ENCODE measurements at regions not wholly inside any gene's neighbourhood (a gene's known extent, or its start where the extent isn't known, plus 50 kb on each side); places are given as distances from the start of the nearest gene placed in this dataset.

GRCh38 chr2:42928692-42929545 is 136.5 kb upstream of the HAAO start:
- in situ Hi-C loops (cut with HindIII; ENCODE audit: low sequenced_read_pairs): no loop called here

DNA sequence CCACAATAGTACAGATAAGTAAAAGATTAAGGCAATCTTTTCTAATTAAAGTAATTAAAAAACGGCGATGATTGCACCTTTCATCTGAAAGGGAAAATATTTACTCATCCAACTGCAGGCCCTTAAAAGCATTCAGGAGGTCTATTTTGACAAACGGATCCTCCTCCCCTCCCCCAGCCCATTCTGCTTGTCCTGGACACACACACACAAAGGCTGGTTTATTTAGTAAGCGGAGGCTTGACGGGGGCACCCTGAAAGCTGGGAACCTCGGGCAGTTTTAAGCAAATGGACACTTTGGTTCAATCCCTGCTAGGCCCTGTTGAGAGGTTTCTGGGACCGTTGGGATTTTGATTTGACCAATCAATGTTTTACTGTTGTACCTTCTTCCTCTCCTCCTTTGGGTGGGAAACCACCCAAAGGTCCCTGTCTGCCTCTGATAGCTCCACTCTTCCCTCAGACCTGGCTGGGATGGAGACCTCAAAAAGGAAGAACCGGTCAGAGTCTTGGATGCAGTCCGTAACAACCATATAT is 135.8 kb upstream of the HAAO start:
- in situ Hi-C loops (cut with HindIII; ENCODE audit: low sequenced_read_pairs): no loop called here

DNA sequence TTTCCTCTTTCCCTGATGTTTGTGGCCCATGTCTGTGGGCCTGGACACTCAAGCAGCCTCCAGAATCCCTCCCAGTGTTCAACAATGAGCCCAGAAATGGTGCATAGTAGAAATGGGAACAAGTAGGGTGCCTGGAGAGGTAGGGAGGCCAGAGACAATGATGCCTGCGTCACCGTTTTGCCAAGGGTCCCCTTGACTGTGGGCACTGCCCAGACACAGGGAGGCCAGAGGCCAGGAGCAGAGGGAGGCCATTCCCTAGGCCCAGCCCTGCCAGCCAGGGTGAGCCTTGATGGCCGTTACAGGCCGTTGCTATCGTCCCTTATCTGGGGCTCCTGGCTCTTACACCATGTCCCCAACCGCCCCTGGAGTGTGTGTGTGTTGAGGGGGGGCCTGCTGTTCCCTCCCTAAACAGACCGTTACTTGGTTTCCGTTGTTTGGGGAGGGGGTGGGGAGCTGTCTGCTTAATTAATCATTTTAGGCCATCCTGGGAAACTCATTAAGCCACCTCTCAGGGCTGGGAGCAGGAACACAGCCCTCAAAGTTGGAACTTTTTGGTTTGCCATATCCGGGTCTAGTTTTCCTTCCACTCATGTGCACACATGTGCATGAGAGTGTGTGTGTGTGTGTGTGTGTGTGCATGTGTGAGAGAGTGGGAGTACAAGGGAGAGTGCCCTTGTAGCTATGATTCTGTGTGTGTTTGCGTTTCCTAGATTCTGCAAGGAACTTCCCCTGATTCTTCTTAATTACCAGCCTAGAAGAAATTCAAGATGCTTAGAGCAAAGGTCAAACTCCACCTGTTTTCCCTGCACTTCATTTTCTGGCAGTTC is 135.2 kb upstream of the HAAO start:
- in situ Hi-C loops (cut with HindIII; ENCODE audit: low sequenced_read_pairs): no loop called here

- in situ Hi-C loops (cut with HindIII; ENCODE audit: low sequenced_read_pairs): no loop called here
These were observed 134.3 kb upstream of the HAAO start for GRCh38 chr2:42926434-42927333.

GRCh38 chr2:42925742-42926433 is 133.5 kb upstream of the HAAO start:
- in situ Hi-C loops (cut with HindIII; ENCODE audit: low sequenced_read_pairs): no loop called here

DNA sequence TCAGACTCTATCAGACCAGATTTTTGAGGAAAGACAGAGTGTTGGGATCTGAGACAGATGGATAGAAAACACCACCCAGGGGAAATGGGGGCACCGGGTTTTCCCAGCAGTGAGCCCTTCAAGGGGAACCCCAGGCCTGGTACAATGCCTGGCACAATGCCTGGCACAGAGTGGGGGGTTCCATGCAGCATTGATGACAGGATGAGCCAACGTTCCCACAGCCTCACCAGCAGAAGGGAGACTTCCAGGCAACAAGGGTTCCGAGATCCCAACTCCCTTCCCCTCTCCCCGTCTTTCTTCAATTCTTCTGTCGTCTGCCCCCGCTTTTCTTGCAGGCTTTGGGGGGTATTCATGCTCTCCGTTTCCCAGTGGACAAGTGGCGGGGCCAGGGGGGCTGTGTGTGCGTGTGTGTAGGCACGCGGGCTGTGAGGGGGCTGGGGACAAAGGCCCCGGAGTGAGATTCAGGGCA is 132.1 kb upstream of the HAAO start:
- in situ Hi-C loops (cut with HindIII; ENCODE audit: low sequenced_read_pairs): no loop called here

DNA sequence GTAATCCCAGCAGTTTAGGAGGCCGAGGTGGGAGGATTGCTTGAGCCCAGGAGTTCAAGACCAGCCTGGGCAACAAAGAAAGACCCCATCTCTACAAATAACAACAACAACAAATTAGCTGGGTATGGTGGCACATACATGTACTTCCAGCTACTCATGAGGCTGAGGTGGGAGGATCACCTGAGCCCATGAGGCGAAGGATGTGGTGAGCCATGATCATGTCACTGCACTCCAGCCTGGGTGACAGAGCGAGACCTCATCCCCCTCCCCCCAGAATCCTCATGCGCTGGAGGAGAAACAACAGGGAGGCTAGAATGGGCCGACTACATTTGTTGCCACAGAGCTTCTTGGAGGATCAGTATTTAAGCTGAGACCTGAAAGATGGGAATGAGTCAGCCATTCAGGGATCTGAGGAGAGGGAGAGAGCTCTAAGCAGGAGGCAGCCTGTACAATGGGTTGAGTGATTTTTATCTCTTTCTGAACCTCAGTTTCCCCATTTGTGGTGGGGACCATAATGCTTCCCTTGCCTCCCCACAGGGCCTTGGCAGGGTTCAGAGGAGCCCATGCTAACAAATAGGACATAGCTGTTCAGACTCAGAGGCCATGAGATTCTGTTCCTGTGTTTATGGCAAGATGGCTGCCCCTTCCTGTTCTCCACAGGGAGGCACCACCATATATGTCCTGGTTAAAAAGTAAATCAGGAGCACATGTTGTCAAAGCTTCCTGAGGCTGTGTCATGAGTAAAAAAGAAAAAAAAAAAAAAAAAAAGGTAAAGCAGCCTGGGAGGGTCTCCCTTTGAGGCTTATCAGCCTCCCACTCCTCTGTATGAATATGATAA is 131.4 kb upstream of the HAAO start:
- in situ Hi-C loops (cut with HindIII; ENCODE audit: low sequenced_read_pairs): no loop called here

DNA sequence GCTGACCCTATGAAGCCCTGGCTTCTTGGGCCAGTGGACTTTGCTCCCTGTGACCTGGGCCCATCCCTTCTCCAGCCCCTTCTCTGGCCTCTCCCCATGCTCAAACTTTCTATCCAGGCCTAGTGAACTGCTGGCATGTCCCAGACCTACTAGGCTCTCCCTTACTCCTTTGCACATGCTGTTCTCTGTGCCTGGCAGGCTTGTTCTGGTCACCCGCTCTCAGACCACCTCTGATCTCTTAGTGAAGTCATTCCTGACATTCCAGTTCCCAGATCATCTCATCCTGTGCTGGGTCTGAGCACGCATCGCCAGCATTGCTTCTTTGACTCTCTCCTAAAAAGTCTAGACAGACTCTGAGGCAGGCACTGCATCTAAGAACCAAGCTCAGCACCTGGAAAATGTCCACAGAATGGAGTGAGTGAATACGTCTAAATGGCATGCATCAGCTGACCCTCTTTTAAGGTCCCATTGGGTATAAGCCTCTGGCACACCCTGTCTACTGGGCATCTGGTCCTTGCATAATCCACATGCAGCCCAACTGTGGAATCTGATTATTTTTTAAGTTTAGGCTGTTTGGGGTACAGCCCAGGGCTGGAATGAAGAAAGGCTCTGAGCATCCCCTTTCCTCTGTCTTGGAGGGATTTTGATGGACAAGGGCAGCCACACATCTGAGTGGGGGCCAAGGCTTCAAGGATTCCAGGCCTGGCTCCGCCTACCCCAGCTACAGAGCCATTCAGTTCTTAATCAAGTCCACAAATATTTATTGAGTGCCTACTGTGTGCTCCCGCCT is 130.6 kb upstream of the HAAO start:
- in situ Hi-C loops (cut with HindIII; ENCODE audit: low sequenced_read_pairs): no loop called here

- in situ Hi-C loops (cut with HindIII; ENCODE audit: low sequenced_read_pairs): no loop called here
These were observed 129.9 kb upstream of the HAAO start for GRCh38 chr2:42922293-42922692.

DNA sequence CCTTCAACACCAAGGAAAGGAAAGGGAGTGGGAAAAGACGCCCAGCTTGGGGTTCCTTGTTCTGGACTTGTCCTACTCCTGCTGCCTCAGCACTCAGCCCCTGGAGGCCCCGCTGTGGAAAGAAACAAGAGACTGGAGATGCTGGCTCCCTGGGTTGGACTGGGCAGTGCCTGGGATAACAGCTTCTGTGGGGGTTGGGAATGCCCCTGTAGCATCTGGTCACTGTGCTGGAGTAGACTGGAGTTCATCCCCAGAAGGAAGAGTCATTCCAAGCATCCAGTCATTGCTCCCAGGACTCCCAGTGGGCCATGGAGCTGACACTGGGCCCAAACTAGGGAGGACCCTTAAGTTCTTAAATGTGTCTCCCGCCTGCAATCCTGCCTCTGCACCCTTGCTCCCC is 129.3 kb upstream of the HAAO start:
- in situ Hi-C loops (cut with HindIII; ENCODE audit: low sequenced_read_pairs): no loop called here

DNA sequence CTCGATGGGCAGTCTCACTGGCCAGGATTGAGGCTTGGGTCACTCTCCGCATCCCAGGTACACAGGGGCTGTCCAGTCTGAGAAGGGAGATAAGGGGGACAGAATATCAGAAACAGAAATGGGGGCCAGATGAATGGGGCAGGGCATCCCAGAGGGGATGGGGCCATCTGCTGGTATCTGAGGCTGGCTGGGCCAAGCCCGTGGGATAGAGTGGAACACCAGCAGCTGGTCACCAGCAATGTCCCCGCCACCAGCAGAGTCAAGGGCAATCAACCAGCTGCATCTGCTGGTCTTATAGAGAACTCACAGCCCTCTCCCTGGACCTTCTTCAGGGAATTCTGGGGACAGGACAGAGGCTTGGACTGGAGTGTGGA is 128.8 kb upstream of the HAAO start:
- in situ Hi-C loops (cut with HindIII; ENCODE audit: low sequenced_read_pairs): no loop called here

DNA sequence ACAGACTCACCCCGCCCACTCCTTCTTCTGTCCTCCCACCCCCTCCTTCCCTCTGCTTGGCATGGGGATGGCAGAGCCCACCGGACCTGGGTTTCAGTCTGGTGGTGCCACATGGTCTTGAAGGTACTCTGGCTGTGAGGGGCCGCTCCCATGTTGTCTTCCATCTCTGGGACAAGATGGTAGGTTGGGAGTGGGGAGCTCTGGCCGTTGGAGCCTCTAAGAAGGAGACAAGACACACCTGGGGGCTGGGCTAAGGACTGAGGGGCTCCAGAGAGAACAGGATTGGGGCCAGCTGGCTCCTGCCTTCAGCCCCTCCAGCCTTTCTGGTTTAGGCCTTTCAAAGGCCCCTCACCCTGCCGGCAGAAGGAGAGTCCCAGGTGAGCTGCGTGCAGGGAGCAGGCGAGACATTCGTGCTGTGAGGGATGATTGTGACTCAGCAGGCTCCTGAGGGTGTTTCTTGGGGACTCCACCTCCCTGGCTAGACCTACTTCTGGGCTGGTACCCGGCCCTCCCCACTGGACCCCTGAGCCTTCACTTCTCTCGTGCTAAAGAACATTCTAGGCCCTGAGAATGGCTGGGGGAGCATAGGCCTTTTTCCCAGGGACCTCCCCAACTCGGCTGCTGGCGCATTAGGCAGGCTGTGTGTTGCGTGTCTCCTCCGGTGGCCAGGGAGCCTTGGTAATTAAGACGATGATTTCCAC is 128.2 kb upstream of the HAAO start:
- in situ Hi-C loops (cut with HindIII; ENCODE audit: low sequenced_read_pairs): no loop called here

DNA sequence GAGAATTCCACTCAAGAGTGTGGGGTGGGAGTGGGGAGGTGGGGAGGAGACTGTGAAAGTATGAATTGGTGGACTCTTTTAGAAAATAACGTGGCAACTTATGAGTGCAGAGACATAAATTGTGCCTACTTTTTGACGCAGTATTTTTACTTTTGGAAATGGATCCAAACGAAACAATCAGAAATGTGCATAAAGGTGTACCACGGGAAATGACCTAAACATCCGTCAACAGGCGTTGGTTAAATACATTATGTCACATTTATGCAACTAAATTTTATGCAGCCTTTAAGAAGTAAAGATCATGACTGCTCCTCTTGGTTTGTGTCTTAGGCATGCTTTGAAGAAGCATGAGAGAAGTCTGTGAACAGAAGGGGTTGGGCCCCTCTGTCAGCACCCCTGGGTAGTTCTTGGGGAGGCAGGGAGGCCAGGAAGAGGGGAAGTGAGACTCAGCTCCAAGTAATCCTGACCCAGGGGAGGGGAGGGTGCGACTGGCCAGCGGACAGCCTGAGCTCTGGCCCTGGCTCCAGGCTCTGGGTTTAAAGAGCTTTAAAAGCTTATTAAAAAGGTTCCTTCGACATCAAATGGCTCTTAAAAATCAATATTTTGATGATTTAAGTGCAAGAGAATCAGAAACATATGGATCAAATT is 126.4 kb upstream of the HAAO start:
- in situ Hi-C loops (cut with HindIII; ENCODE audit: low sequenced_read_pairs): no loop called here

- in situ Hi-C loops (cut with HindIII; ENCODE audit: low sequenced_read_pairs): no loop called here
These were observed 125.7 kb upstream of the HAAO start for GRCh38 chr2:42918041-42918440.

DNA sequence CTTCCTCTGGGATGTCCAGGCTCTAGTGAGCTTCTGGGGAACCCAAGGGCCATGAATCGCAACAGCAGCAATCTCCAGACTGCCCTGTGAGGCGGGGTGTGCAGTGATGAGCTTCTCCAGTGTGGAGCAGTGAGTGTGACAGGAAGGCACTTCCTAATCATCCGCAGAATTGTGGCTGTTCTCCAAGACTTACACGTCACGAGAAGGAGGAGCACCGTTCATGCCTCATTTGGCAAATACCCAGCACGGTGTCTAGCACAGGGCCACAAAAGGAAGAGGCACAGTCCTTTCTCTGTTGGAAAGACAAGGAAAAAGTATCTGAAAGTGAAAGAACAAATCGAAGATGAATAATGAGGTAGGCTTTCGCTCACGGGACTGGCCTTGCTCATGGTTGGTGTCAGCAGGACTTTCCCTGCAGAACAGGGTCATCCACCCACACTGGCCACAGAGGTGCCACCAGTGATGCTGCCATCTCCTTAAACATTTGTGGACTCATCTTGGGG is 125.1 kb upstream of the HAAO start:
- in situ Hi-C loops (cut with HindIII; ENCODE audit: low sequenced_read_pairs): no loop called here

DNA sequence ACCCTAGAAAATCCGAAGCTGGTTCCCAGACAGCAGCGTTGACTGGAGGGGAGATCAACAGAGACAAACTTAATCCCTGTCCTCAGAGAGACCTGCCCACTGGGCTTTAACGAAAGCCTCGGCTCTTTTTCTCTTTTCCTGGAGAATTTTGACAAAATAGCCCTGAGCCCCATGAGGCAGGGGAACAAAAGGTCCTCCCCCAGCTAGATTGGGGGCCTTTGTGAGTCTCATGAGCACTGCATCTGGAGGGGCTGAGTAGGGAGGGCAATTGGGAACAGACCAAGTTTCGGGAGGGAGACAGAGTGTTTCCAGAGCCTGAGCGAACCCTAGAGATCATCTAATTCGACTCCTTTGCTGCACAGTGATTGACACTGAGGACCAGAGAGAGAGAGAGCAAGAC is 123.9 kb upstream of the HAAO start:
- in situ Hi-C loops (cut with HindIII; ENCODE audit: low sequenced_read_pairs): no loop called here

- in situ Hi-C loops (cut with HindIII; ENCODE audit: low sequenced_read_pairs): no loop called here
These were observed 122.5 kb upstream of the HAAO start for GRCh38 chr2:42914860-42915259.
